Osteocyte (in vitro differentiated cells): ENCODE measurements at regions not wholly inside any gene's neighbourhood (a gene's known extent, or its start where the extent isn't known, plus 50 kb on each side); places are given as distances from the start of the nearest gene placed in this dataset.

Experiments
- DNase-seq: peaks from one replicate; pipeline ENCODE4 v3.0.0; 2021; ENCODE audit warnings: mixed read lengths; ENCODE audit not compliant: unreplicated experiment; ENCODE audit errors: extremely low spot score
- H3K27ac Mint-ChIP-seq: one replicate; pipeline ENCODE4 v1.8.0; 2021; ENCODE audit warnings: mild to moderate bottlenecking, mixed read lengths; ENCODE audit not compliant: unreplicated experiment
- H3K27me3 Mint-ChIP-seq: one replicate; pipeline ENCODE4 v1.8.0; 2021; ENCODE audit warnings: mixed read lengths; ENCODE audit not compliant: unreplicated experiment
- H3K36me3 Mint-ChIP-seq: one replicate; pipeline ENCODE4 v1.8.0; 2021; ENCODE audit warnings: mixed read lengths; ENCODE audit not compliant: unreplicated experiment
- H3K4me1 Mint-ChIP-seq: one replicate; pipeline ENCODE4 v1.8.0; 2021; ENCODE audit warnings: mixed read lengths; ENCODE audit not compliant: unreplicated experiment
- H3K4me3 Mint-ChIP-seq: one replicate; pipeline ENCODE4 v1.8.0; 2021; ENCODE audit warnings: mild to moderate bottlenecking, moderate library complexity, mixed read lengths; ENCODE audit not compliant: unreplicated experiment
- H3K9me3 Mint-ChIP-seq: one replicate; pipeline ENCODE4 v1.8.0; 2021; ENCODE audit warnings: mixed read lengths; ENCODE audit not compliant: unreplicated experiment
- CTCF ChIP-seq: fragments of 200-600 bp; sonication (generic); IDR thresholded peaks from 2 replicates; pipeline ENCODE4 v1.5.0; 2021; ENCODE audit warnings: antibody characterized with exemption, mild to moderate bottlenecking, moderate library complexity

GRCh38 chr7:73969991-73970390, 58.0 kb upstream of the ELN start:
- DNase-seq = peak; percentile 30
- H3K4me1 Mint-ChIP-seq = peaks cover 2% of the 10 kb centered on the region
- no peak overlapping the region for H3K27ac Mint-ChIP-seq
- H3K9me3 Mint-ChIP-seq = no peaks in the 10 kb centered on the region
- no peak overlapping the region for H3K4me3 Mint-ChIP-seq
- peaks cover 3% of the 10 kb centered on the region for H3K27me3 Mint-ChIP-seq
- no peak for TF ChIP-seq CTCF
- H3K36me3 Mint-ChIP-seq = no peaks in the 10 kb centered on the region

- H3K4me3 Mint-ChIP-seq = no peak overlapping the region
- peaks cover 3% of the 10 kb centered on the region for H3K27me3 Mint-ChIP-seq
- DNase-seq = peak; percentile 80
- H3K9me3 Mint-ChIP-seq = no peaks in the 10 kb centered on the region
- TF ChIP-seq CTCF = no peak
- no peak overlapping the region for H3K27ac Mint-ChIP-seq
- peaks cover 2% of the 10 kb centered on the region for H3K4me1 Mint-ChIP-seq
- no peaks in the 10 kb centered on the region for H3K36me3 Mint-ChIP-seq
Measured at GRCh38 chr7:73970801-73971229, 57.2 kb upstream of the ELN start.

GRCh38 chr7:73971322-73971703, 56.7 kb upstream of the ELN start:
- Mint-ChIP-seq H3K4me1 (peaks cover 2% of the 10 kb centered on the region), H3K27ac (no peak overlapping the region), H3K4me3 (no peak overlapping the region), H3K27me3 (peaks cover 3% of the 10 kb centered on the region), H3K36me3 (no peaks in the 10 kb centered on the region), H3K9me3 (no peaks in the 10 kb centered on the region)
- TF ChIP-seq CTCF = no peak
- DNase-seq = no peak

GRCh38 chr7:73971704-73972341, 56.1 kb upstream of the ELN start:
- Mint-ChIP-seq H3K36me3 (no peaks in the 10 kb centered on the region), H3K9me3 (no peaks in the 10 kb centered on the region), H3K4me1 (peaks cover 2% of the 10 kb centered on the region), H3K27me3 (peaks cover 3% of the 10 kb centered on the region), H3K4me3 (no peak overlapping the region), H3K27ac (no peak overlapping the region)
- DNase-seq = peak; percentile 75
- TF ChIP-seq CTCF = no peak

- no peak for TF ChIP-seq CTCF
- peak; percentile 53 for DNase-seq
- peaks cover 2% of the 10 kb centered on the region for H3K4me1 Mint-ChIP-seq
- no peaks in the 10 kb centered on the region for H3K9me3 Mint-ChIP-seq
- peaks cover 3% of the 10 kb centered on the region for H3K27me3 Mint-ChIP-seq
- H3K27ac Mint-ChIP-seq = no peak overlapping the region
- no peaks in the 10 kb centered on the region for H3K36me3 Mint-ChIP-seq
- H3K4me3 Mint-ChIP-seq = no peak overlapping the region
Measured at GRCh38 chr7:73972614-73973013, 55.4 kb upstream of the ELN start.
